T-cell (primary cell): ENCODE measurements at regions not wholly inside any gene's neighbourhood (a gene's known extent, or its start where the extent isn't known, plus 50 kb on each side); places are given as distances from the start of the nearest gene placed in this dataset.

Experiments used
- ATAC-seq, 4 experiments: fragments of 200-7000 bp in 3 of 4; fragments of 150-1000 bp in 1 of 4; cut with Tn5 transposase; replicated peaks in 1 of 4; 1 replicate in 3 of 4; 2 replicates in 1 of 4; pipeline ENCODE4 v1.10.0; 2021; ENCODE audit warnings: moderate library complexity in 3 of 4, mild to moderate bottlenecking in 2 of 4, moderate number of reproducible peaks in 1 of 4
- CTCF ChIA-PET, 2 donors: fragments of 300-600 bp; sonication (Branson Sonifier 250); formaldehyde crosslinking; loops; one replicate each; lab custom pipeline; 2022; ENCODE audit warnings: antibody characterized with exemption in 2 of 2; lab: Charles Lee
- POLR2A ChIA-PET, 2 donors: fragments of 300-600 bp; sonication (Branson Sonifier 250); formaldehyde crosslinking; loops; one replicate each; lab custom pipeline; 2022; ENCODE audit warnings: antibody characterized with exemption in 2 of 2; lab: Charles Lee
- DNase-seq, 35 experiments: peaks; one replicate each; pipeline versions ENCODE4 v3.0.0 to v3.0.0-alpha.2; 2013 to 2023
- H3K27ac ChIP-seq: one replicate; pipeline ENCODE4 v1.5.1; 2013; ENCODE audit warnings: low read length
- H3K27me3 ChIP-seq, 2 experiments: replicated peaks in 1 of 2; 1 replicate in 1 of 2; 2 replicates in 1 of 2; pipeline versions ENCODE4 v1.6.1 to v1.7.0; 2013; ENCODE audit warnings: low read length in 1 of 2, mixed read lengths in 1 of 2; ENCODE audit not compliant: control insufficient read depth in 2 of 2, insufficient read depth in 2 of 2; ENCODE audit errors: extremely low read depth in 1 of 2
- H3K36me3 ChIP-seq, 2 donors: 1 replicate in 1 of 2; 2 replicates in 1 of 2; pipeline versions ENCODE4 v1.6.1 to v1.7.0; 2013; ENCODE audit warnings: low read length in 1 of 2; ENCODE audit not compliant: control insufficient read depth in 2 of 2, insufficient read depth in 1 of 2; ENCODE audit errors: extremely low read depth in 1 of 2
- H3K4me1 ChIP-seq, 2 experiments: 1 replicate in 1 of 2; 2 replicates in 1 of 2; pipeline versions ENCODE4 v1.6.1 to v1.7.0; 2013; ENCODE audit warnings: low read length in 2 of 2, mixed read lengths in 1 of 2; ENCODE audit not compliant: insufficient read depth in 2 of 2, control insufficient read depth in 1 of 2; ENCODE audit errors: extremely low read depth in 1 of 2
- H3K4me3 ChIP-seq, 2 donors: 1 replicate in 1 of 2; 2 replicates in 1 of 2; pipeline versions ENCODE4 v1.5.1 to v1.7.0; 2013; ENCODE audit warnings: mild to moderate bottlenecking in 2 of 2, low read length in 1 of 2, moderate library complexity in 1 of 2; ENCODE audit not compliant: control insufficient read depth in 1 of 2; ENCODE audit errors: extremely low read depth in 1 of 2
- H3K9me3 ChIP-seq: 2 replicates; pipeline ENCODE4 v1.7.0; 2013
- H3K27ac Mint-ChIP-seq, 2 donors: one replicate each; pipeline ENCODE4 v1.8.0; 2020 to 2021; ENCODE audit warnings: mild to moderate bottlenecking in 2 of 2, mixed read lengths in 2 of 2
- H3K27me3 Mint-ChIP-seq, 2 donors: one replicate each; pipeline ENCODE4 v1.8.0; 2021 to 2022; ENCODE audit warnings: mixed read lengths in 2 of 2
- H3K36me3 Mint-ChIP-seq: one replicate; pipeline ENCODE4 v1.8.0; 2021; ENCODE audit warnings: mixed read lengths
- H3K4me1 Mint-ChIP-seq, 3 donors: one replicate each; pipeline ENCODE4 v1.8.0; 2020 to 2022; ENCODE audit warnings: mixed read lengths in 3 of 3, mild to moderate bottlenecking in 1 of 3
- H3K4me3 Mint-ChIP-seq, 3 donors: one replicate each; pipeline ENCODE4 v1.8.0; 2020 to 2022; ENCODE audit warnings: mild to moderate bottlenecking in 3 of 3, mixed read lengths in 3 of 3, moderate library complexity in 3 of 3
- H3K9me3 Mint-ChIP-seq, 3 donors: one replicate each; pipeline ENCODE4 v1.8.0; 2020 to 2022; ENCODE audit warnings: mixed read lengths in 3 of 3
- WGBS: methylation state at CpG from one replicate; pipeline ENCODE4 v1.1.5; 2013; ENCODE audit warnings: missing lambda C conversion rate; ENCODE audit not compliant: insufficient coverage; 5-methylcytosine and 5-hydroxymethylcytosine counted together

GRCh38 chr6:170033666-170034065, 257.2 kb downstream of the DLL1 start:
- Mint-ChIP-seq H3K4me3 (no peak overlapping the region), H3K9me3 (peaks cover 10 to 17% (median 12%) of the 10 kb centered on the region in 3 donors), H3K36me3 (peaks cover 3% of the 10 kb centered on the region), H3K27ac (no peak overlapping the region), H3K27me3 (peaks cover 0 to 3% of the 10 kb centered on the region in 2 donors), H3K4me1 (no peaks in the 10 kb centered on the region)
- peaks cover 0 to 16% of the 10 kb centered on the region in 2 experiments for H3K27me3 ChIP-seq
- DNase-seq (peak in 1 of 35 experiments; percentile 0), ATAC-seq (no peak)
- CTCF ChIA-PET: no interaction called here
- H3K27ac ChIP-seq: no peak overlapping the region
- no peak overlapping the region for H3K4me3 ChIP-seq
- no peaks in the 10 kb centered on the region for H3K4me1 ChIP-seq
- POLR2A ChIA-PET: no interaction called here
- H3K9me3 ChIP-seq: no peaks in the 10 kb centered on the region
- no peaks in the 10 kb centered on the region for H3K36me3 ChIP-seq
- 77% methylated on average over 4 of the region's 4 CpGs for WGBS

- CTCF ChIA-PET: no interaction called here
- H3K27me3 ChIP-seq: peaks cover 0 to 13% of the 10 kb centered on the region in 2 experiments
- Mint-ChIP-seq H3K27me3 (no peaks in the 10 kb centered on the region), H3K4me1 (no peaks in the 10 kb centered on the region), H3K27ac (no peak overlapping the region), H3K36me3 (peaks cover 3% of the 10 kb centered on the region), H3K4me3 (no peak overlapping the region), H3K9me3 (peaks cover 10 to 17% (median 12%) of the 10 kb centered on the region in 3 donors)
- H3K4me3 ChIP-seq: no peak overlapping the region
- no peaks in the 10 kb centered on the region for H3K9me3 ChIP-seq
- DNase-seq (peak in 1 of 35 experiments; percentile 1), ATAC-seq (no peak)
- POLR2A ChIA-PET: no interaction called here
- no peaks in the 10 kb centered on the region for H3K4me1 ChIP-seq
- H3K27ac ChIP-seq: no peak overlapping the region
- no peaks in the 10 kb centered on the region for H3K36me3 ChIP-seq
- 90% methylated on average over 6 of the region's 9 CpGs for WGBS
Observed at GRCh38 chr6:170032706-170033309, 258.1 kb downstream of the DLL1 start.

- Mint-ChIP-seq H3K4me3 (no peak overlapping the region), H3K36me3 (peaks cover 3% of the 10 kb centered on the region), H3K27me3 (no peaks in the 10 kb centered on the region), H3K27ac (no peak overlapping the region), H3K9me3 (peaks cover 10 to 17% (median 12%) of the 10 kb centered on the region in 3 donors), H3K4me1 (no peaks in the 10 kb centered on the region)
- POLR2A ChIA-PET: no interaction called here
- Histone ChIP-seq H3K4me3 (no peak overlapping the region), H3K36me3 (no peaks in the 10 kb centered on the region), H3K27ac (no peak overlapping the region), H3K4me1 (no peaks in the 10 kb centered on the region), H3K27me3 (peaks cover 0 to 13% of the 10 kb centered on the region in 2 experiments), H3K9me3 (no peaks in the 10 kb centered on the region)
- DNase-seq (peak in 1 of 35 experiments; percentile 1), ATAC-seq (no peak)
- CTCF ChIA-PET: no interaction called here
- WGBS: 72% methylated on average over 5 of the region's 6 CpGs
Observed at GRCh38 chr6:170032197-170032596, 258.7 kb downstream of the DLL1 start.

- WGBS: 82% methylated on average over 8 of the region's 11 CpGs
- H3K27me3 Mint-ChIP-seq: no peaks in the 10 kb centered on the region
- peaks cover 10 to 16% (median 12%) of the 10 kb centered on the region in 3 donors for H3K9me3 Mint-ChIP-seq
- peak in 1 of 35 experiments; percentile 1 for DNase-seq
- no peaks in the 10 kb centered on the region for H3K36me3 ChIP-seq
- no peaks in the 10 kb centered on the region for H3K4me1 Mint-ChIP-seq
- H3K27me3 ChIP-seq: peaks cover 0 to 13% of the 10 kb centered on the region in 2 experiments
- no peak for ATAC-seq
- ChIA-PET CTCF (no interaction called here), POLR2A (no interaction called here)
- H3K36me3 Mint-ChIP-seq: peaks cover 3% of the 10 kb centered on the region
- no peak overlapping the region for H3K27ac ChIP-seq
- H3K4me3 ChIP-seq: no peak overlapping the region
- no peak overlapping the region for H3K27ac Mint-ChIP-seq
- H3K9me3 ChIP-seq: no peaks in the 10 kb centered on the region
- H3K4me1 ChIP-seq: no peaks in the 10 kb centered on the region
- H3K4me3 Mint-ChIP-seq: no peak overlapping the region
Observed at GRCh38 chr6:170031684-170032121, 259.2 kb downstream of the DLL1 start.

GRCh38 chr6:170030821-170031471, 259.9 kb downstream of the DLL1 start:
- peaks cover 3% of the 10 kb centered on the region for H3K36me3 Mint-ChIP-seq
- H3K27me3 Mint-ChIP-seq: no peaks in the 10 kb centered on the region
- 97% methylated on average over 12 of the region's 16 CpGs for WGBS
- no peak overlapping the region for H3K27ac Mint-ChIP-seq
- no peak for ATAC-seq
- Histone ChIP-seq H3K4me1 (no peaks in the 10 kb centered on the region), H3K27ac (no peak overlapping the region), H3K36me3 (no peaks in the 10 kb centered on the region), H3K9me3 (no peaks in the 10 kb centered on the region), H3K4me3 (no peak overlapping the region), H3K27me3 (peaks cover 0 to 13% of the 10 kb centered on the region in 2 experiments)
- DNase-seq: peak in 1 of 35 experiments; percentile 1
- H3K4me3 Mint-ChIP-seq: no peak overlapping the region
- H3K4me1 Mint-ChIP-seq: no peaks in the 10 kb centered on the region
- H3K9me3 Mint-ChIP-seq: peaks cover 4 to 10% (median 9%) of the 10 kb centered on the region in 3 donors
- CTCF ChIA-PET: no interaction called here
- POLR2A ChIA-PET: no interaction called here

- WGBS: 90% methylated on average over 8 of the region's 12 CpGs
Observed at GRCh38 chr6:170030284-170030815, 260.5 kb downstream of the DLL1 start.

More at GRCh38 chr6:170030284-170030815, 260.5 kb downstream of the DLL1 start:
- Mint-ChIP-seq H3K9me3 (peaks cover 4 to 10% (median 6%) of the 10 kb centered on the region in 3 donors), H3K4me3 (no peak overlapping the region), H3K27ac (no peak overlapping the region), H3K27me3 (no peaks in the 10 kb centered on the region), H3K36me3 (peaks cover 3% of the 10 kb centered on the region), H3K4me1 (no peaks in the 10 kb centered on the region)
- Histone ChIP-seq H3K4me3 (no peak overlapping the region), H3K4me1 (no peaks in the 10 kb centered on the region), H3K9me3 (no peaks in the 10 kb centered on the region), H3K27ac (no peak overlapping the region), H3K36me3 (no peaks in the 10 kb centered on the region), H3K27me3 (peaks cover 0 to 10% of the 10 kb centered on the region in 2 experiments)
- DNase-seq: peak in 1 of 35 experiments; percentile 3
- no peak for ATAC-seq
- ChIA-PET CTCF (no interaction called here), POLR2A (no interaction called here)
